HCT116 (cell line): ENCODE measurements at regions not wholly inside any gene's neighbourhood (a gene's known extent, or its start where the extent isn't known, plus 50 kb on each side); places are given as distances from the start of the nearest gene placed in this dataset.
"Not testable (repeated sequence)": the region's sequence is repeated elsewhere in the genome, so short reads cannot be mapped to it uniquely, and the experiment has no call there.

Experiments used
- ATAC-seq: fragments of 200-7000 bp; cut with Tn5 transposase; 2 replicates; pipeline ENCODE4 v1.9.1; 2020; ENCODE audit warnings: mild to moderate bottlenecking, moderate library complexity
- BruUV-seq: library from RNA; stranded (reverse); fragments of 400-500 nt; replicated peaks from 2 replicates; lab custom pipeline; 2021; lab: Mats Ljungman, UMichigan
- CTCF ChIA-PET: fragments of 300-600 bp; sonication (Branson Sonifier 250); formaldehyde crosslinking; loops from one replicate; lab custom pipeline; 2021; ENCODE audit warnings: antibody characterized with exemption; lab: Charles Lee
- POLR2A ChIA-PET: fragments of 300-600, 350-600 bp; sonication (Branson Sonifier 250); formaldehyde crosslinking; loops from one replicate; lab custom pipeline; 2021; ENCODE audit warnings: antibody characterized with exemption; lab: Charles Lee
- RAD21 ChIA-PET, 2 experiments: fragments of 300-600 bp; sonication (Branson Sonifier 250); formaldehyde crosslinking; loops; one replicate each; lab custom pipeline; 2023; ENCODE audit warnings: low total read pairs in 2 of 2; ENCODE audit not compliant: uncharacterized antibody in 2 of 2, unreplicated experiment in 2 of 2, low non-redundant PET in 1 of 2; lab: Charles Lee
- DNase-seq: peaks from one replicate; pipeline ENCODE4 v3.0.0-alpha.2; 2010; ENCODE audit warnings: low read depth, low spot score
- H2AFZ ChIP-seq: fragments of 200-600 bp; shearing (Covaris generic), sonication (generic); 2 replicates; pipeline ENCODE4 v1.6.1; 2017; ENCODE audit warnings: low read depth, mixed run types, mixed read lengths, antibody characterized with exemption, low read length; ENCODE audit not compliant: poor library complexity, severe bottlenecking
- H3K27ac ChIP-seq: 2 replicates; pipeline ENCODE4 v1.5.1; 2012; ENCODE audit warnings: low read depth, low read length
- H3K27me3 ChIP-seq: fragments of 200-600 bp; sonication (generic); 2 replicates; pipeline ENCODE4 v1.6.1; 2016; ENCODE audit warnings: mixed run types, low read length, mixed read lengths; ENCODE audit not compliant: insufficient read depth
- H3K36me3 ChIP-seq, 2 experiments: fragments of 200-500 bp in 1 of 2; fragments of 200-600 bp in 1 of 2; sonication (Bioruptor generic) in 1 of 2; sonication (generic) in 1 of 2; 2 replicates each; pipeline versions ENCODE4 v1.5.1 to v1.6.1; 2014 to 2016; ENCODE audit warnings: low read length in 2 of 2, inconsistent platforms in 1 of 2, mixed read lengths in 1 of 2, mixed run types in 1 of 2; ENCODE audit not compliant: insufficient read depth in 2 of 2, control insufficient read depth in 1 of 2
- H3K4me1 ChIP-seq, 2 experiments: fragments of 200-600 bp in 1 of 2; sonication (generic) in 1 of 2; 2 replicates each; pipeline versions ENCODE4 v1.5.1 to v1.6.1; 2012 to 2017; ENCODE audit warnings: low read length in 2 of 2, inconsistent platforms in 1 of 2, mild to moderate bottlenecking in 1 of 2, mixed read lengths in 1 of 2, mixed run types in 1 of 2, moderate library complexity in 1 of 2; ENCODE audit not compliant: insufficient read depth in 2 of 2, control insufficient read depth in 1 of 2
- H3K4me2 ChIP-seq: fragments of 200-600 bp; sonication (generic); 2 replicates; pipeline ENCODE4 v1.6.1; 2017; ENCODE audit warnings: mixed run types, low read length, mixed read lengths
- H3K4me3 ChIP-seq, 2 experiments: fragments of 200-600 bp in 1 of 2; sonication (generic) in 1 of 2; replicated peaks in 1 of 2; 2 replicates each; pipeline ENCODE4 v1.5.1; 2011 to 2016; ENCODE audit warnings: low read length in 2 of 2, control low read depth in 1 of 2, low read depth in 1 of 2, mild to moderate bottlenecking in 1 of 2, mixed read lengths in 1 of 2, mixed run types in 1 of 2
- H3K79me2 ChIP-seq: fragments of 200-600 bp; sonication (generic); 2 replicates; pipeline ENCODE4 v1.6.1; 2017; ENCODE audit warnings: mild to moderate bottlenecking, mixed run types, low read length, moderate library complexity, mixed read lengths; ENCODE audit not compliant: insufficient read depth
- H3K9ac ChIP-seq: fragments of 200-600 bp; sonication (generic); 2 replicates; pipeline ENCODE4 v1.6.1; 2016; ENCODE audit warnings: low read length, mixed read lengths
- H3K9me2 ChIP-seq: fragments of 200-600 bp; sonication (generic), shearing (Covaris generic); 2 replicates; pipeline ENCODE4 v1.6.1; 2017; ENCODE audit warnings: mixed run types, mild to moderate bottlenecking, moderate library complexity; ENCODE audit not compliant: insufficient read depth
- H3K9me3 ChIP-seq, 2 experiments: fragments of 200-500 bp in 1 of 2; fragments of 200-600 bp in 1 of 2; sonication (Bioruptor generic) in 1 of 2; sonication (generic) in 1 of 2; 2 replicates each; pipeline ENCODE4 v1.6.1; 2014 to 2017; ENCODE audit warnings: low read length in 2 of 2, mixed read lengths in 2 of 2, inconsistent platforms in 1 of 2, low read depth in 1 of 2, mild to moderate bottlenecking in 1 of 2, mixed run types in 1 of 2, moderate library complexity in 1 of 2; ENCODE audit not compliant: control insufficient read depth in 1 of 2, insufficient read depth in 1 of 2
- H4K20me1 ChIP-seq: fragments of 200-600 bp; sonication (generic), shearing (Covaris generic); 2 replicates; pipeline ENCODE4 v1.6.1; 2017; ENCODE audit warnings: mixed run types, mild to moderate bottlenecking, moderate library complexity; ENCODE audit not compliant: insufficient read depth
- EGR1 ChIP-seq: IDR thresholded peaks from 2 replicates; pipeline ENCODE4 v1.6.1; 2012; ENCODE audit warnings: low read depth
- intact Hi-C: fragments of 100-400 bp; cut with micrococcal nuclease; formaldehyde crosslinking; loops from 2 replicates; pipeline ENCODE4 v1.10.0; 2022
- TF ChIP-seq, protein P1 (sequence below), 3 experiments: fragments of 200-600 bp in 1 of 3; sonication (generic) in 1 of 3; IDR thresholded peaks in 2 of 3; conservative IDR thresholded peaks in 1 of 3; 2 replicates each; pipeline ENCODE4 v1.5.1; 2012 to 2017; ENCODE audit warnings: low read depth in 2 of 3, low read length in 2 of 3, antibody characterized with exemption in 1 of 3, borderline replicate concordance in 1 of 3, control low read depth in 1 of 3, mild to moderate bottlenecking in 1 of 3, mixed read lengths in 1 of 3, mixed run types in 1 of 3, moderate library complexity in 1 of 3; ENCODE audit not compliant: insufficient read depth in 1 of 3
- TF ChIP-seq, protein P2 (sequence below): IDR thresholded peaks from 2 replicates; pipeline ENCODE4 v1.6.1; 2012
- TF ChIP-seq, protein P3 (sequence below): IDR thresholded peaks from 2 replicates; pipeline ENCODE4 v1.6.1; 2012
- TF ChIP-seq, protein P4 (sequence below): IDR thresholded peaks from 2 replicates; pipeline ENCODE4 v1.6.1; 2012; ENCODE audit warnings: low read depth

DNA sequence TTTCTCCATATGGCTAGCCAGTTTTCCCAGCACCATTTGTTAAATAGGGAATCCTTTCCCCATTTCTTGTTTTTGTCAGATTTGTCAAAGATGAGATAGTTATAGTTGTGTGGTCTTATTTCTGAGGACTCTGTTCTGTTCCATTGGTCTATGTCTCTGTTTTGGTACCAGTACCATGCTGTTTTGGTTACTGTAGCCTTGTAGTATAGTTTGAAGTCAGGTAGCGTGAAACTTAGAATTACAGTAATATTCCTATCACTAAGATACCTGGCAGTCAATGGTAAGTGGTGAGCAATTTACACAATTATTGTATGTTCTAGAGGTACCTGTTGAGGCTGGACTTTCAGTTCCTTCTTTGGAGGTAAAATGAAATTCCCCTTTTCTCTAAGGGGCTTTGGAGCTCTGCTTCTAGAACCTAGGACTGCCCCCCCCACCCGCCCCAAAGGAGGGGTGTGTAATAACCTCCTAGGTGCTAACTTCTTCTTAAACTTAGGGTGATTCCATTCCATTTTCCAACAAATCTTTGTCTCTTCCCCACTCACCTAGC lies 187.9 kb upstream of the PUDP start:
- RAD21 ChIA-PET, BruUV-seq, H3K27me3 ChIP-seq, DNase-seq, POLR2A ChIA-PET, ATAC-seq, H2AFZ ChIP-seq, H3K4me3 ChIP-seq, H3K9me2 ChIP-seq, H3K4me2 ChIP-seq, H3K9me3 ChIP-seq, H3K36me3 ChIP-seq, H4K20me1 ChIP-seq, intact Hi-C loops, CTCF ChIA-PET, H3K27ac ChIP-seq, H3K79me2 ChIP-seq, H3K9ac ChIP-seq, H3K4me1 ChIP-seq: not testable (repeated sequence)

DNA sequence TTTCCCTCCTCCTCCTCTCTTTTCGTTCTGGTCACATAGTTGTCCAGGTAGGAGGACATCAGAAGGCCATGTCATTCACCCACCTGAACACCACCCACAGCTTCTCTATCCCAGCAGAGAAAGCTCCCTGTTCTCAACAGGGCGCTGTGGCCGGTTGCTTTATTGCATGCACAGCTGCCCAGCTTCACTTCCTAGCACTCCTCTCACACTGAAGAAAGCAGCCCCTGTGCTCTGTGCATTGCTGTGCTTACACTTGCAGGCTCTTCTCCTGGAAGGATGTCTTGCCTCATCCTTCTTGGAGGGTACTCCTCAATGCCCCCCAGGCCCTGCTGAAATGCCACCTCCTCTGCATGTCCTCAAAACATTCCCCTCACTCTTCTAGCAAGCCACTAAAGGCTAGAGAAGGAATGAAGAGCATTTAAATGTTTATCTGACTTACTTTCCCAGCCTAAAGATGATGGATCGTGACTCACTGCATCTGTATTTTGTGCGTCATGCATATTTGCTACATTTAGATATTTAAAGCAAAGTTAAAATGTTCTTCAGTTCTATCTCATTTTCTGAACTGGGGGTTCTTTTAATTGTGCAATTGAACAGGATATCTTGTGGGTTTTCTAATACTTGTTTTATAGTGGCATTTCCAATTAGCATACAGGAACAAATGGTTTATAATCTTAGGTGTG lies 186.4 kb upstream of the PUDP start:
- DNase-seq (no peak), ATAC-seq (no peak)

More for the DNA sequence above, 186.4 kb upstream of the PUDP start:
- Histone ChIP-seq H3K27ac (no peak overlapping the region), H3K9me3 (no peaks in the 10 kb centered on the region), H3K9ac (no peak overlapping the region), H3K27me3 (no peaks in the 10 kb centered on the region), H4K20me1 (no peaks in the 10 kb centered on the region), H3K36me3 (no peaks in the 10 kb centered on the region), H3K4me3 (no peak overlapping the region), H3K9me2 (no peaks in the 10 kb centered on the region), H2AFZ (no peak overlapping the region), H3K4me1 (no peaks in the 10 kb centered on the region), H3K4me2 (no peak overlapping the region)
- ChIA-PET RAD21 (no interaction called here), POLR2A (no interaction called here)
- no TSS peak for BruUV-seq
- intact Hi-C loops = no loop called here
- TF ChIP-seq, protein P1, sequence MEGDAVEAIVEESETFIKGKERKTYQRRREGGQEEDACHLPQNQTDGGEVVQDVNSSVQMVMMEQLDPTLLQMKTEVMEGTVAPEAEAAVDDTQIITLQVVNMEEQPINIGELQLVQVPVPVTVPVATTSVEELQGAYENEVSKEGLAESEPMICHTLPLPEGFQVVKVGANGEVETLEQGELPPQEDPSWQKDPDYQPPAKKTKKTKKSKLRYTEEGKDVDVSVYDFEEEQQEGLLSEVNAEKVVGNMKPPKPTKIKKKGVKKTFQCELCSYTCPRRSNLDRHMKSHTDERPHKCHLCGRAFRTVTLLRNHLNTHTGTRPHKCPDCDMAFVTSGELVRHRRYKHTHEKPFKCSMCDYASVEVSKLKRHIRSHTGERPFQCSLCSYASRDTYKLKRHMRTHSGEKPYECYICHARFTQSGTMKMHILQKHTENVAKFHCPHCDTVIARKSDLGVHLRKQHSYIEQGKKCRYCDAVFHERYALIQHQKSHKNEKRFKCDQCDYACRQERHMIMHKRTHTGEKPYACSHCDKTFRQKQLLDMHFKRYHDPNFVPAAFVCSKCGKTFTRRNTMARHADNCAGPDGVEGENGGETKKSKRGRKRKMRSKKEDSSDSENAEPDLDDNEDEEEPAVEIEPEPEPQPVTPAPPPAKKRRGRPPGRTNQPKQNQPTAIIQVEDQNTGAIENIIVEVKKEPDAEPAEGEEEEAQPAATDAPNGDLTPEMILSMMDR (IDR thresholded peaks at IDR 0.05 in 2 of 3, conservative IDR thresholded peaks at IDR 0.05 in 1 of 3; ENCODE audit: borderline replicate concordance in 1 of 3, insufficient read depth in 1 of 3, low read depth in 2 of 3, low read length in 2 of 3) = no peak
- TF ChIP-seq, protein P2, sequence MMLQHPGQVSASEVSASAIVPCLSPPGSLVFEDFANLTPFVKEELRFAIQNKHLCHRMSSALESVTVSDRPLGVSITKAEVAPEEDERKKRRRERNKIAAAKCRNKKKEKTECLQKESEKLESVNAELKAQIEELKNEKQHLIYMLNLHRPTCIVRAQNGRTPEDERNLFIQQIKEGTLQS = no peak
- TF ChIP-seq, protein P3, sequence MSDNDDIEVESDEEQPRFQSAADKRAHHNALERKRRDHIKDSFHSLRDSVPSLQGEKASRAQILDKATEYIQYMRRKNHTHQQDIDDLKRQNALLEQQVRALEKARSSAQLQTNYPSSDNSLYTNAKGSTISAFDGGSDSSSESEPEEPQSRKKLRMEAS = no peak
- TF ChIP-seq, protein P4, sequence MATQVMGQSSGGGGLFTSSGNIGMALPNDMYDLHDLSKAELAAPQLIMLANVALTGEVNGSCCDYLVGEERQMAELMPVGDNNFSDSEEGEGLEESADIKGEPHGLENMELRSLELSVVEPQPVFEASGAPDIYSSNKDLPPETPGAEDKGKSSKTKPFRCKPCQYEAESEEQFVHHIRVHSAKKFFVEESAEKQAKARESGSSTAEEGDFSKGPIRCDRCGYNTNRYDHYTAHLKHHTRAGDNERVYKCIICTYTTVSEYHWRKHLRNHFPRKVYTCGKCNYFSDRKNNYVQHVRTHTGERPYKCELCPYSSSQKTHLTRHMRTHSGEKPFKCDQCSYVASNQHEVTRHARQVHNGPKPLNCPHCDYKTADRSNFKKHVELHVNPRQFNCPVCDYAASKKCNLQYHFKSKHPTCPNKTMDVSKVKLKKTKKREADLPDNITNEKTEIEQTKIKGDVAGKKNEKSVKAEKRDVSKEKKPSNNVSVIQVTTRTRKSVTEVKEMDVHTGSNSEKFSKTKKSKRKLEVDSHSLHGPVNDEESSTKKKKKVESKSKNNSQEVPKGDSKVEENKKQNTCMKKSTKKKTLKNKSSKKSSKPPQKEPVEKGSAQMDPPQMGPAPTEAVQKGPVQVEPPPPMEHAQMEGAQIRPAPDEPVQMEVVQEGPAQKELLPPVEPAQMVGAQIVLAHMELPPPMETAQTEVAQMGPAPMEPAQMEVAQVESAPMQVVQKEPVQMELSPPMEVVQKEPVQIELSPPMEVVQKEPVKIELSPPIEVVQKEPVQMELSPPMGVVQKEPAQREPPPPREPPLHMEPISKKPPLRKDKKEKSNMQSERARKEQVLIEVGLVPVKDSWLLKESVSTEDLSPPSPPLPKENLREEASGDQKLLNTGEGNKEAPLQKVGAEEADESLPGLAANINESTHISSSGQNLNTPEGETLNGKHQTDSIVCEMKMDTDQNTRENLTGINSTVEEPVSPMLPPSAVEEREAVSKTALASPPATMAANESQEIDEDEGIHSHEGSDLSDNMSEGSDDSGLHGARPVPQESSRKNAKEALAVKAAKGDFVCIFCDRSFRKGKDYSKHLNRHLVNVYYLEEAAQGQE = no peak
- no peak for TF ChIP-seq EGR1
- TF ChIP-seq, all 23 proteins: peak for 0
- CTCF ChIA-PET = no interaction called here
- no peaks in the 10 kb centered on the region for H3K79me2 ChIP-seq
